DND-41 (cell line): ENCODE measurements at regions not wholly inside any gene's neighbourhood (a gene's known extent, or its start where the extent isn't known, plus 50 kb on each side); places are given as distances from the start of the nearest gene placed in this dataset.

ENCODE experiments used
- ATAC-seq: fragments of 200-7000 bp; cut with Tn5 transposase; 3 replicates; pipeline ENCODE4 v1.9.1; 2021; ENCODE audit warnings: low read depth; ENCODE audit not compliant: insufficient read depth
- DNase-seq: peaks from one replicate; pipeline ENCODE4 v3.0.0-alpha.2; 2020
- H2AFZ ChIP-seq: 2 replicates; pipeline ENCODE4 v1.6.0; 2012; ENCODE audit warnings: low read depth, low read length
- H3K27ac ChIP-seq: 2 replicates; pipeline ENCODE4 v1.5.1; 2012; ENCODE audit warnings: low read length, inconsistent platforms
- H3K27me3 ChIP-seq: fragments of 200-600 bp; sonication (generic); 2 replicates; pipeline ENCODE4 v1.6.0; 2012; ENCODE audit warnings: low read length, mild to moderate bottlenecking, inconsistent platforms; ENCODE audit not compliant: insufficient read depth, poor library complexity
- H3K36me3 ChIP-seq: 2 replicates; pipeline ENCODE4 v1.5.1; 2012; ENCODE audit warnings: low read length, inconsistent platforms; ENCODE audit not compliant: insufficient read depth
- H3K4me1 ChIP-seq: 2 replicates; pipeline ENCODE4 v1.5.1; 2012; ENCODE audit warnings: mild to moderate bottlenecking, low read length; ENCODE audit not compliant: insufficient read depth
- H3K4me2 ChIP-seq: 2 replicates; pipeline ENCODE4 v1.6.0; 2012; ENCODE audit warnings: mild to moderate bottlenecking, moderate library complexity, low read length, inconsistent platforms; ENCODE audit not compliant: insufficient read depth
- H3K4me3 ChIP-seq, 2 experiments: fragments of 200-600 bp in 1 of 2; shearing (Covaris generic) in 1 of 2; 2 replicates each; pipeline ENCODE4 v1.5.1; 2012 to 2016; ENCODE audit warnings: inconsistent platforms in 2 of 2, low read length in 2 of 2, mild to moderate bottlenecking in 2 of 2, low read depth in 1 of 2, moderate library complexity in 1 of 2
- H3K79me2 ChIP-seq: 2 replicates; pipeline ENCODE4 v1.6.0; 2012; ENCODE audit warnings: low read length, inconsistent platforms; ENCODE audit not compliant: insufficient read depth
- H3K9ac ChIP-seq: 2 replicates; pipeline ENCODE4 v1.6.0; 2012; ENCODE audit warnings: low read depth, mild to moderate bottlenecking, inconsistent platforms, low read length, moderate library complexity
- H3K9me3 ChIP-seq: 2 replicates; pipeline ENCODE4 v1.5.1; 2012; ENCODE audit warnings: low read length, moderate library complexity, mild to moderate bottlenecking, inconsistent platforms; ENCODE audit not compliant: insufficient read depth, severe bottlenecking
- H4K20me1 ChIP-seq: 2 replicates; pipeline ENCODE4 v1.6.0; 2012; ENCODE audit warnings: low read length; ENCODE audit not compliant: insufficient read depth
- EZH2 ChIP-seq: IDR thresholded peaks from 3 replicates; pipeline ENCODE4 v1.6.1; 2012; ENCODE audit warnings: borderline replicate concordance, low read depth, mild to moderate bottlenecking, moderate library complexity, low read length, inconsistent platforms; ENCODE audit not compliant: severe bottlenecking
- TF ChIP-seq, protein P1 (sequence below): IDR thresholded peaks from 2 replicates; pipeline ENCODE4 v1.5.1; 2012; ENCODE audit warnings: borderline replicate concordance, low read length, moderate library complexity, mild to moderate bottlenecking; ENCODE audit not compliant: poor library complexity, severe bottlenecking; ENCODE audit errors: extremely low read depth

DNA sequence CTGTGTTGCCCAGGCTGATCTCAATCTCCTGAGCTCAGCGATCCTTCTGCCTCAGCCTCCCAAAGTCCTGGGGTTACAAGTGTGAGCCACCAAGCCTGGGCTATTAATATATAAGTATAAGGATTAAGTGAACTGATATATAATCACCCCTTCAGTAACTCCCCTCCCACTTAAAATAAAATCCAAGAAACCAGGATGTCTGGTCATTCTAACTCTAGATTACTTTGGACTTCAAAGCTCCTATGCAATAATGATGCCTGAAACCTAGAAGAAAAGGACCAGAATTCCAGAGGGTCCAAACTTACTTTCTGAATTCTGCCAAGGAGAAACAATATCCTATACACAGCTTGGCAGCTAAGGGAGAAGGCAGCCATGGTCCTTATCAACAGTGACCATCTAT is 206.8 kb upstream of the ZNF217 start:
- no peak for ATAC-seq
- H3K9ac ChIP-seq = no peak overlapping the region
- no peaks in the 10 kb centered on the region for H3K9me3 ChIP-seq
- H3K79me2 ChIP-seq = no peaks in the 10 kb centered on the region
- no peak for DNase-seq
- H3K4me1 ChIP-seq = no peaks in the 10 kb centered on the region
- no peak overlapping the region for H3K27ac ChIP-seq
- no peak overlapping the region for H3K4me3 ChIP-seq
- H2AFZ ChIP-seq = no peak overlapping the region
- H3K27me3 ChIP-seq = no peaks in the 10 kb centered on the region
- no peak overlapping the region for H3K4me2 ChIP-seq
- TF ChIP-seq, protein P1, sequence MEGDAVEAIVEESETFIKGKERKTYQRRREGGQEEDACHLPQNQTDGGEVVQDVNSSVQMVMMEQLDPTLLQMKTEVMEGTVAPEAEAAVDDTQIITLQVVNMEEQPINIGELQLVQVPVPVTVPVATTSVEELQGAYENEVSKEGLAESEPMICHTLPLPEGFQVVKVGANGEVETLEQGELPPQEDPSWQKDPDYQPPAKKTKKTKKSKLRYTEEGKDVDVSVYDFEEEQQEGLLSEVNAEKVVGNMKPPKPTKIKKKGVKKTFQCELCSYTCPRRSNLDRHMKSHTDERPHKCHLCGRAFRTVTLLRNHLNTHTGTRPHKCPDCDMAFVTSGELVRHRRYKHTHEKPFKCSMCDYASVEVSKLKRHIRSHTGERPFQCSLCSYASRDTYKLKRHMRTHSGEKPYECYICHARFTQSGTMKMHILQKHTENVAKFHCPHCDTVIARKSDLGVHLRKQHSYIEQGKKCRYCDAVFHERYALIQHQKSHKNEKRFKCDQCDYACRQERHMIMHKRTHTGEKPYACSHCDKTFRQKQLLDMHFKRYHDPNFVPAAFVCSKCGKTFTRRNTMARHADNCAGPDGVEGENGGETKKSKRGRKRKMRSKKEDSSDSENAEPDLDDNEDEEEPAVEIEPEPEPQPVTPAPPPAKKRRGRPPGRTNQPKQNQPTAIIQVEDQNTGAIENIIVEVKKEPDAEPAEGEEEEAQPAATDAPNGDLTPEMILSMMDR = no peak
- no peak for TF ChIP-seq EZH2
- no peaks in the 10 kb centered on the region for H3K36me3 ChIP-seq
- no peaks in the 10 kb centered on the region for H4K20me1 ChIP-seq

DNA sequence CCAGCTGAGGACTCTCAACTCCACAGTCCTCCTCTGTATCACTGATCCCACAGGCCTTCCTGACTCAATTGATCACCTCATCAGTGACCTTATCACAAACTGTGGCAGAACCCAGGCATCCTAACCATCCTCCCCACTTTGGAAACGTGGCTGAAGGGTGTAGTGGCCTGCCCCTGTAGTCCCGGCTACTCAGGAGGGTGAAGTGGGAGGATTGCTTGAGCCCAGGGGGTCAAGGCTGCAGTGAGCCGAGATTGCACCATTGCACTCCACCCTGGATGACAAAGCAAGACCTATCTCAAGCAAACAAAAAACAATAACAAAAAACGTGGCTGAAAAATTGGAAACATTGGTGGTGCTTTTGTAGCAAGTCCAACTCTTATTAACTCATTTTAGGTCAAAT is 203.4 kb upstream of the ZNF217 start:
- Histone ChIP-seq H3K27me3 (no peaks in the 10 kb centered on the region), H3K79me2 (no peaks in the 10 kb centered on the region), H3K9ac (no peak overlapping the region), H3K4me2 (no peak overlapping the region), H2AFZ (no peak overlapping the region), H3K4me1 (no peaks in the 10 kb centered on the region), H4K20me1 (no peaks in the 10 kb centered on the region), H3K27ac (no peak overlapping the region), H3K36me3 (no peaks in the 10 kb centered on the region), H3K9me3 (no peaks in the 10 kb centered on the region), H3K4me3 (no peak overlapping the region)
- DNase-seq (no peak), ATAC-seq (no peak)
- TF ChIP-seq, protein P1 = no peak
- TF ChIP-seq EZH2 = no peak

DNA sequence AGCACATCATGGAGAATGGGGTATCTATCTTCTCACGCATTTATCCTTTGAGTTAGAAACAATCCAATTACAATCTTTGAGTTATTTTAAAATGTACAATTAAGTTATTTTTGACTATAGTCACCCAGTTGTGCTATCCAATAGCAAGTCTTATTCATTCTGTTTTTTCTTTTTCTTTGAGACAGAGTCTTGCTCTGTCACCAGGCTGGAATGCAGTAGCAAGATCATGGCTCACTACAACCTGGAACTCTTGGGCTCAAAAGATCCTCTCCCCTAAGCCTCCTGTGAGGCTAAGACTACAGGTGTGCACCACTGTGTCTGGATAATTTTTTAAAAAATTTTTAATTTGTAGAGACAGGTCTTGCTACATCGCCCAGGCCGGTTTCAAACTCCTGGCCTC is 201.5 kb upstream of the ZNF217 start:
- H3K9me3 ChIP-seq = no peaks in the 10 kb centered on the region
- no peaks in the 10 kb centered on the region for H3K4me1 ChIP-seq
- ATAC-seq = no peak
- H4K20me1 ChIP-seq = no peaks in the 10 kb centered on the region
- H3K27me3 ChIP-seq = no peaks in the 10 kb centered on the region
- H3K36me3 ChIP-seq = no peaks in the 10 kb centered on the region
- no peak overlapping the region for H2AFZ ChIP-seq
- H3K27ac ChIP-seq = no peak overlapping the region
- TF ChIP-seq, protein P1 = no peak
- TF ChIP-seq EZH2 = no peak
- no peak for DNase-seq
- no peak overlapping the region for H3K4me3 ChIP-seq
- H3K4me2 ChIP-seq = no peak overlapping the region
- no peaks in the 10 kb centered on the region for H3K79me2 ChIP-seq
- no peak overlapping the region for H3K9ac ChIP-seq

DNA sequence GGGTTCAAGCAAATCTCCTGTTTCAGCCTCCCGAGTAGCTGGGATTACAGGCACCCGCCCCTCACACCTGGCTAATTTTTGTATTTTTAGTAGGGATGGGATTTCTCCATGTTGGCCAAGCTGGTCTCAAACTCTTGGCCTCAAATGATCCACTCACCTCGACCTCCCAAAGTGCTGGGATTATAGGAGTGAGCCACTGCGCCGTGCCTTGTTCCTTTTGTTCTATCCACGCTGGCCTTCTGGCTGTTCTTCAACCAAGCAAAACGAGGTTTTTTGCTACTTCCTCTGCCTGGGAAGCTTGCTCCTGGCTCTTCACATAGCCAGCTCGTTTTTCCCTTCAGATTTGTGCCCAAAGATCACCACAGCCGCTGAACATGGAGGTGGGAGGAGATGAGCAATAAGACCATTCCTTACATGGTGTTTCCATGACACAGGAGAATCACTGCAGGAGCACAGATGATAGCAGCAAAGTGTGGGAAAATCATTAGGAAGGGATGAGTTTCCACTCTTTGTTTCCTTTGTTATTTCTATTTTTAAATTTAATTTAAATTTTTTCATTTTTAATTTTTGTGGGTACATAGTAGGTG is 201.0 kb upstream of the ZNF217 start:
- no peak overlapping the region; the same call in 1 of the 2 replicates for H2AFZ ChIP-seq
- no peak overlapping the region for H3K27ac ChIP-seq
- no peaks in the 10 kb centered on the region for H3K4me1 ChIP-seq
- no peaks in the 10 kb centered on the region for H3K27me3 ChIP-seq
- no peak overlapping the region for H3K9ac ChIP-seq
- ATAC-seq = no peak
- H3K79me2 ChIP-seq = no peaks in the 10 kb centered on the region
- no peaks in the 10 kb centered on the region for H3K36me3 ChIP-seq
- H3K4me3 ChIP-seq = no peak overlapping the region
- TF ChIP-seq, protein P1 = no peak
- no peak for TF ChIP-seq EZH2
- no peak overlapping the region for H3K4me2 ChIP-seq
- no peaks in the 10 kb centered on the region for H3K9me3 ChIP-seq
- no peaks in the 10 kb centered on the region for H4K20me1 ChIP-seq
- no peak for DNase-seq
